ENCODE measurements at regions not wholly inside any gene's neighbourhood (a gene's known extent, or its start where the extent isn't known, plus 50 kb on each side); places are given as distances from the start of the nearest gene placed in this dataset.

GRCh38 chrX:130974323-130974722 lies 71.3 kb upstream of the ENOX2 start:
- no peak for DNase-seq

GRCh38 chrX:130975947-130976346 lies 72.9 kb upstream of the ENOX2 start:
- peak; percentile 74 for DNase-seq

DNA sequence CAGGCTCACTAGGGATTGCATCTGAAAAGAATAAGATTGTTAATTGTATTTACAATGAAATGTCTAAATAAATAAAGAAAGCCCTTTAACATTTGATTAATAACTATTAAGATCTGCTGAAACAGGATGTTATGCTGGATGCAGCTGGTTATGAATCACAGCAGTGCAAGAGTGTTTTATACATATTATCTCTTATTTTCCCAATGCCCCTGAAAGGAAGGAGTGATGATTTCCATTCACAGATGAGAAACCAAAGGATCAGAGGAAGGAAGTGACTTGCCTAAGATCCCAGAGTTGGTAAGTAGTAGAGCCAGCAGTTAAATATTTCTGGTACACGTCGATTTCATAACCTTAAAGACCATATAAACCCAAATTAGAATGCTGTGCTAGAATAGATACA lies 76.3 kb upstream of the ARHGAP36 start:
- no peak for DNase-seq

GRCh38 chrX:130984782-130985181 lies 73.4 kb upstream of the ARHGAP36 start:
- DNase-seq, result peak; percentile 81

DNA sequence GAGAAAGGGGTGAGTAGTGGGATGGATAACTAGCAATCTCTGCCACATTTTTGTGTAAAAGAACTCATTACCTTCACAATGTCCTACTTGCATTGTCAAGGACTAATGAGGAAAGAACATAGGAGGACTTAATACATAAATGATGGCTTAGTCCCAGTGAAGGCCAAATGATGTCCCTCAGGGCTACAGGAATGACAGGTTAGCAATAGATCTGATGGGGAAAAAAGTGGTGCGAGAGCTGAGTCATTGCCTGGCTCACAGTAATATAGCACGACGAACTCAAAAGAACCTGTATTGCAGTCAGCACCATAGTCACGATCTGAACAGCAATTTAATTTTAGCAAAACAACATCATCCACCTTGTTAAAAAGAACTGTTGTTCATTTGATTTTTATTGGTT lies 70.9 kb upstream of the ARHGAP36 start:
- DNase-seq, result no peak

GRCh38 chrX:130990723-130991122 lies 67.4 kb upstream of the ARHGAP36 start:
- no peak for DNase-seq

GRCh38 chrX:130994671-130995070 lies 63.5 kb upstream of the ARHGAP36 start:
- peak; percentile 63 for DNase-seq

- DNase-seq, result peak; percentile 47
Measured at GRCh38 chrX:130995439-130995838, 62.7 kb upstream of the ARHGAP36 start.

DNA sequence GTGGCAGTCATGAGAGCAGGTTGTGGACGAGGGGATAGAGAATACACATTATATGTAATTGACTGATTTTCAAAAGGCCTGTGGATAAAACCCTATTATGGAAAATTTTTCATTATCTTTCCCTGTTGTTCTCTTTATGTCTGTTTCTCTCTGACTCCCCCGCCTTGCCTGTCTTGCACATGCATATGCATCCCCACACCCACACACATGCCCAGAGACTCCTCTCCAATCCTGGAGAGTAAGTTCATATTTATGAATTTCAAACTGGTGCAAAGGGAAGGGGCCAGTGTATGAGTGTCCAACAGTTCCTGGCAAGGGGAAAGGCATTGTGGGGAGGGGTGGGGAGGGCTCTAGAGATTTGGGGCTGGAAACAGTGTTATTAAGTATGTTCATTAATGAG lies 60.8 kb upstream of the ARHGAP36 start:
- no peak for DNase-seq

GRCh38 chrX:130999360-130999759 lies 58.8 kb upstream of the ARHGAP36 start:
- no peak for DNase-seq
